CD8-positive, alpha-beta memory T cell (primary cell): ENCODE measurements at regions not wholly inside any gene's neighbourhood (a gene's known extent, or its start where the extent isn't known, plus 50 kb on each side); places are given as distances from the start of the nearest gene placed in this dataset.
"Not testable (repeated sequence)": the region's sequence is repeated elsewhere in the genome, so short reads cannot be mapped to it uniquely, and the experiment has no call there.

Source experiments
- CTCF ChIA-PET: fragments of 350-600 bp; sonication (Branson Sonifier 250); formaldehyde crosslinking; loops from one replicate; lab custom pipeline; 2021; ENCODE audit warnings: antibody characterized with exemption; lab: Charles Lee
- POLR2A ChIA-PET: fragments of 350-600 bp; sonication (Branson Sonifier 250); formaldehyde crosslinking; loops from one replicate; lab custom pipeline; 2021; ENCODE audit warnings: antibody characterized with exemption; lab: Charles Lee
- DNase-seq, 5 donors: peaks; one replicate each; pipeline versions ENCODE4 v3.0.0 to v3.0.0-alpha.2; 2020 to 2022; ENCODE audit warnings: mixed read lengths in 1 of 5
- H3K27ac ChIP-seq: one replicate; pipeline ENCODE4 v1.7.0; 2013; ENCODE audit warnings: low read depth, mild to moderate bottlenecking, low read length, moderate library complexity
- H3K27me3 ChIP-seq: 2 replicates; pipeline ENCODE4 v1.7.0; 2013; ENCODE audit warnings: low read length, mild to moderate bottlenecking; ENCODE audit not compliant: insufficient read depth, poor library complexity, severe bottlenecking
- H3K36me3 ChIP-seq: 2 replicates; pipeline ENCODE4 v1.7.0; 2013; ENCODE audit warnings: mild to moderate bottlenecking, low read length, moderate library complexity; ENCODE audit not compliant: insufficient read depth
- H3K4me1 ChIP-seq: 2 replicates; pipeline ENCODE4 v1.7.0; 2013; ENCODE audit warnings: mild to moderate bottlenecking, low read length, moderate library complexity; ENCODE audit not compliant: insufficient read depth
- H3K4me3 ChIP-seq: 2 replicates; pipeline ENCODE4 v1.7.0; 2013; ENCODE audit warnings: mild to moderate bottlenecking, low read length
- H3K9me3 ChIP-seq: 2 replicates; pipeline ENCODE4 v1.7.0; 2013; ENCODE audit warnings: mild to moderate bottlenecking, low read length
- H3K27ac Mint-ChIP-seq, 8 donors: one replicate each; pipeline ENCODE4 v1.8.0; 2020 to 2021; ENCODE audit warnings: mixed read lengths in 8 of 8, mild to moderate bottlenecking in 6 of 8, inconsistent platforms in 3 of 8, moderate library complexity in 3 of 8
- H3K27me3 Mint-ChIP-seq, 2 donors: one replicate each; pipeline ENCODE4 v1.8.0; 2020 to 2021; ENCODE audit warnings: mixed read lengths in 2 of 2, mild to moderate bottlenecking in 1 of 2, moderate library complexity in 1 of 2
- H3K36me3 Mint-ChIP-seq, 3 donors: one replicate each; pipeline ENCODE4 v1.8.0; 2020 to 2021; ENCODE audit warnings: mixed read lengths in 3 of 3, inconsistent platforms in 1 of 3, mild to moderate bottlenecking in 1 of 3
- H3K4me1 Mint-ChIP-seq, 3 donors: one replicate each; pipeline ENCODE4 v1.8.0; 2020 to 2021; ENCODE audit warnings: mixed read lengths in 3 of 3, inconsistent platforms in 1 of 3, mild to moderate bottlenecking in 1 of 3
- H3K4me3 Mint-ChIP-seq, 7 donors: one replicate each; pipeline ENCODE4 v1.8.0; 2020 to 2021; ENCODE audit warnings: mixed read lengths in 7 of 7, mild to moderate bottlenecking in 6 of 7, moderate library complexity in 4 of 7, inconsistent platforms in 2 of 7
- H3K9me3 Mint-ChIP-seq, 5 donors: one replicate each; pipeline ENCODE4 v1.8.0; 2020 to 2022; ENCODE audit warnings: mixed read lengths in 5 of 5, mild to moderate bottlenecking in 3 of 5, moderate library complexity in 2 of 5, inconsistent platforms in 1 of 5

- Histone ChIP-seq H3K27me3 (no peaks in the 10 kb centered on the region), H3K27ac (no peak overlapping the region), H3K4me3 (no peak overlapping the region), H3K36me3 (no peaks in the 10 kb centered on the region), H3K4me1 (no peaks in the 10 kb centered on the region), H3K9me3 (no peaks in the 10 kb centered on the region)
- peaks cover 0 to 9% (median 4%) of the 10 kb centered on the region in 5 donors for H3K9me3 Mint-ChIP-seq
- DNase-seq, result no peak
- H3K4me1 Mint-ChIP-seq, result no peaks in the 10 kb centered on the region
- H3K27me3 Mint-ChIP-seq, result no peaks in the 10 kb centered on the region
- H3K27ac Mint-ChIP-seq, result no peak overlapping the region
- POLR2A ChIA-PET, result no interaction called here
- no peak overlapping the region for H3K4me3 Mint-ChIP-seq
- no peaks in the 10 kb centered on the region for H3K36me3 Mint-ChIP-seq
- CTCF ChIA-PET, result no interaction called here
Observed at GRCh38 chr10:109250152-109250551, 673.2 kb downstream of the XPNPEP1 start.

- peaks cover 0 to 17% (median 13%) of the 10 kb centered on the region in 5 donors for H3K9me3 Mint-ChIP-seq
- Histone ChIP-seq H3K9me3 (no peaks in the 10 kb centered on the region), H3K36me3 (no peaks in the 10 kb centered on the region), H3K27ac (no peak overlapping the region), H3K4me3 (no peak overlapping the region), H3K27me3 (no peaks in the 10 kb centered on the region), H3K4me1 (no peaks in the 10 kb centered on the region)
- POLR2A ChIA-PET, result no interaction called here
- no peaks in the 10 kb centered on the region for H3K4me1 Mint-ChIP-seq
- H3K27ac Mint-ChIP-seq, result no peak overlapping the region
- CTCF ChIA-PET, result no interaction called here
- no peak for DNase-seq
- no peaks in the 10 kb centered on the region for H3K36me3 Mint-ChIP-seq
- no peak overlapping the region for H3K4me3 Mint-ChIP-seq
- H3K27me3 Mint-ChIP-seq, result no peaks in the 10 kb centered on the region
Observed at GRCh38 chr10:109247814-109248213, 675.5 kb downstream of the XPNPEP1 start.

- H3K4me1 ChIP-seq, result no peaks in the 10 kb centered on the region
- no peak for DNase-seq
- no peaks in the 10 kb centered on the region for H3K27me3 ChIP-seq
- H3K36me3 ChIP-seq, result no peaks in the 10 kb centered on the region
- no peak overlapping the region for H3K27ac Mint-ChIP-seq
- POLR2A ChIA-PET, result no interaction called here
- CTCF ChIA-PET, result no interaction called here
- no peak overlapping the region for H3K4me3 ChIP-seq
- no peaks in the 10 kb centered on the region for H3K4me1 Mint-ChIP-seq
- H3K9me3 ChIP-seq, result no peaks in the 10 kb centered on the region
- no peaks in the 10 kb centered on the region for H3K36me3 Mint-ChIP-seq
- no peaks in the 10 kb centered on the region for H3K27me3 Mint-ChIP-seq
- no peak overlapping the region for H3K4me3 Mint-ChIP-seq
- peaks cover 0 to 15% (median 7%) of the 10 kb centered on the region in 5 donors for H3K9me3 Mint-ChIP-seq
- no peak overlapping the region for H3K27ac ChIP-seq
Observed at GRCh38 chr10:109245821-109246220, 677.5 kb downstream of the XPNPEP1 start.

GRCh38 chr10:109239371-109239770, 683.9 kb downstream of the XPNPEP1 start:
- Histone ChIP-seq H3K4me1 (no peaks in the 10 kb centered on the region), H3K4me3 (no peak overlapping the region), H3K9me3 (no peaks in the 10 kb centered on the region), H3K36me3 (no peaks in the 10 kb centered on the region), H3K27ac (no peak overlapping the region), H3K27me3 (no peaks in the 10 kb centered on the region)
- ChIA-PET POLR2A (no interaction called here), CTCF (no interaction called here)
- peaks cover 4 to 17% (median 10%) of the 10 kb centered on the region in 5 donors for H3K9me3 Mint-ChIP-seq
- H3K36me3 Mint-ChIP-seq, result no peaks in the 10 kb centered on the region
- no peaks in the 10 kb centered on the region for H3K4me1 Mint-ChIP-seq
- H3K4me3 Mint-ChIP-seq, result no peak overlapping the region
- no peaks in the 10 kb centered on the region for H3K27me3 Mint-ChIP-seq
- no peak overlapping the region for H3K27ac Mint-ChIP-seq
- DNase-seq, result no peak

GRCh38 chr10:109237682-109238081, 685.6 kb downstream of the XPNPEP1 start:
- Mint-ChIP-seq H3K36me3 (no peaks in the 10 kb centered on the region), H3K4me1 (no peaks in the 10 kb centered on the region), H3K4me3 (no peak overlapping the region), H3K27ac (no peak overlapping the region), H3K27me3 (no peaks in the 10 kb centered on the region), H3K9me3 (peaks cover 2 to 12% (median 6%) of the 10 kb centered on the region in 5 donors)
- ChIA-PET POLR2A (no interaction called here), CTCF (no interaction called here)
- no peaks in the 10 kb centered on the region for H3K36me3 ChIP-seq
- no peaks in the 10 kb centered on the region for H3K9me3 ChIP-seq
- H3K4me3 ChIP-seq, result no peak overlapping the region
- H3K27me3 ChIP-seq, result no peaks in the 10 kb centered on the region
- no peaks in the 10 kb centered on the region for H3K4me1 ChIP-seq
- no peak for DNase-seq
- H3K27ac ChIP-seq, result no peak overlapping the region

- Histone ChIP-seq H3K36me3 (no peaks in the 10 kb centered on the region), H3K9me3 (no peaks in the 10 kb centered on the region), H3K4me1 (no peaks in the 10 kb centered on the region), H3K27me3 (no peaks in the 10 kb centered on the region), H3K27ac (no peak overlapping the region), H3K4me3 (no peak overlapping the region)
- no peaks in the 10 kb centered on the region for H3K4me1 Mint-ChIP-seq
- H3K9me3 Mint-ChIP-seq, result peaks cover 2 to 12% (median 7%) of the 10 kb centered on the region in 5 donors
- ChIA-PET CTCF (no interaction called here), POLR2A (no interaction called here)
- H3K27ac Mint-ChIP-seq, result no peak overlapping the region
- H3K36me3 Mint-ChIP-seq, result no peaks in the 10 kb centered on the region
- H3K27me3 Mint-ChIP-seq, result no peaks in the 10 kb centered on the region
- no peak for DNase-seq
- H3K4me3 Mint-ChIP-seq, result no peak overlapping the region
Observed at GRCh38 chr10:109237050-109237449, 686.3 kb downstream of the XPNPEP1 start.

GRCh38 chr10:109223533-109223932, 699.8 kb downstream of the XPNPEP1 start:
- H3K4me1 Mint-ChIP-seq, H3K4me3 ChIP-seq, H3K27ac ChIP-seq, H3K9me3 ChIP-seq, DNase-seq, POLR2A ChIA-PET, H3K27me3 ChIP-seq, H3K27me3 Mint-ChIP-seq, CTCF ChIA-PET, H3K4me3 Mint-ChIP-seq, H3K36me3 ChIP-seq, H3K27ac Mint-ChIP-seq, H3K4me1 ChIP-seq, H3K36me3 Mint-ChIP-seq: not testable (repeated sequence)
- H3K9me3 Mint-ChIP-seq, result peaks cover 3 to 14% (median 6%) of the 10 kb centered on the region in 5 donors

- Mint-ChIP-seq H3K36me3 (no peaks in the 10 kb centered on the region), H3K27ac (no peak overlapping the region), H3K4me1 (no peaks in the 10 kb centered on the region), H3K4me3 (no peak overlapping the region), H3K9me3 (peaks cover 3 to 14% (median 8%) of the 10 kb centered on the region in 5 donors), H3K27me3 (no peaks in the 10 kb centered on the region)
- ChIA-PET CTCF (no interaction called here), POLR2A (no interaction called here)
- no peaks in the 10 kb centered on the region for H3K36me3 ChIP-seq
- no peaks in the 10 kb centered on the region for H3K9me3 ChIP-seq
- no peaks in the 10 kb centered on the region for H3K27me3 ChIP-seq
- no peak for DNase-seq
- no peaks in the 10 kb centered on the region for H3K4me1 ChIP-seq
- H3K4me3 ChIP-seq, result no peak overlapping the region
- H3K27ac ChIP-seq, result no peak overlapping the region
Observed at GRCh38 chr10:109219935-109220605, 703.2 kb downstream of the XPNPEP1 start.
